Breast epithelium (tissue), 3 donors: ENCODE measurements at regions not wholly inside any gene's neighbourhood (a gene's known extent, or its start where the extent isn't known, plus 50 kb on each side); places are given as distances from the start of the nearest gene placed in this dataset.

Source experiments
- POLR2A ChIP-seq: fragments of 450-650 bp; IDR thresholded peaks from one replicate; pipeline ENCODE4 v1.6.1; 2016; ENCODE audit warnings: antibody characterized with exemption, mild to moderate bottlenecking, moderate library complexity
- TF ChIP-seq, protein P1 (sequence below), 3 donors: fragments of 450-650 bp; IDR thresholded peaks; one replicate each; pipeline ENCODE4 v1.5.1; 2016 to 2017; ENCODE audit warnings: antibody characterized with exemption in 3 of 3, mild to moderate bottlenecking in 3 of 3, moderate library complexity in 3 of 3

DNA sequence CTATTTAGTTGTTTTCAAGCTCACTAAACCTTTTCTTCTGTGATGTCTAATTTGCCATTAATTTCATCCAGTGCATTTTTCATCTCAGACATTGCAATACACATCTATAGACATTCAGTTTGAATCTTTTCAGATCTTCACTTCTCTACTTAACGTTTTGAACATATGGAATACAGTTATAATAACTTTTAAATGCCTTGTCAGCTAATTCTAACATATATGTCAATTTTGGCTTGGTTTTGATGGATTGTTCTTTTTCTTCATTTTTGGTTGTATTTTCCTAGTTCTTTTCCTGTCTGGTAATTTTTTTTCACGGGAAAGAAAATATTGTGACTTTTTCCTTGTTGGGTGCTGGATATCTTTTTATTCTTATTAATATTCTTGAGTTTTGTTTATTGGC is 215.3 kb downstream of the ATP23 start:
- TF ChIP-seq, protein P1, sequence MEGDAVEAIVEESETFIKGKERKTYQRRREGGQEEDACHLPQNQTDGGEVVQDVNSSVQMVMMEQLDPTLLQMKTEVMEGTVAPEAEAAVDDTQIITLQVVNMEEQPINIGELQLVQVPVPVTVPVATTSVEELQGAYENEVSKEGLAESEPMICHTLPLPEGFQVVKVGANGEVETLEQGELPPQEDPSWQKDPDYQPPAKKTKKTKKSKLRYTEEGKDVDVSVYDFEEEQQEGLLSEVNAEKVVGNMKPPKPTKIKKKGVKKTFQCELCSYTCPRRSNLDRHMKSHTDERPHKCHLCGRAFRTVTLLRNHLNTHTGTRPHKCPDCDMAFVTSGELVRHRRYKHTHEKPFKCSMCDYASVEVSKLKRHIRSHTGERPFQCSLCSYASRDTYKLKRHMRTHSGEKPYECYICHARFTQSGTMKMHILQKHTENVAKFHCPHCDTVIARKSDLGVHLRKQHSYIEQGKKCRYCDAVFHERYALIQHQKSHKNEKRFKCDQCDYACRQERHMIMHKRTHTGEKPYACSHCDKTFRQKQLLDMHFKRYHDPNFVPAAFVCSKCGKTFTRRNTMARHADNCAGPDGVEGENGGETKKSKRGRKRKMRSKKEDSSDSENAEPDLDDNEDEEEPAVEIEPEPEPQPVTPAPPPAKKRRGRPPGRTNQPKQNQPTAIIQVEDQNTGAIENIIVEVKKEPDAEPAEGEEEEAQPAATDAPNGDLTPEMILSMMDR (IDR thresholded peaks at IDR 0.05): no peak
- TF ChIP-seq POLR2A: no peak
